ENCODE measurements at regions not wholly inside any gene's neighbourhood (a gene's known extent, or its start where the extent isn't known, plus 50 kb on each side); places are given as distances from the start of the nearest gene placed in this dataset.
"Not testable (repeated sequence)": the region's sequence is repeated elsewhere in the genome, so short reads cannot be mapped to it uniquely, and the experiment has no call there.

DNA sequence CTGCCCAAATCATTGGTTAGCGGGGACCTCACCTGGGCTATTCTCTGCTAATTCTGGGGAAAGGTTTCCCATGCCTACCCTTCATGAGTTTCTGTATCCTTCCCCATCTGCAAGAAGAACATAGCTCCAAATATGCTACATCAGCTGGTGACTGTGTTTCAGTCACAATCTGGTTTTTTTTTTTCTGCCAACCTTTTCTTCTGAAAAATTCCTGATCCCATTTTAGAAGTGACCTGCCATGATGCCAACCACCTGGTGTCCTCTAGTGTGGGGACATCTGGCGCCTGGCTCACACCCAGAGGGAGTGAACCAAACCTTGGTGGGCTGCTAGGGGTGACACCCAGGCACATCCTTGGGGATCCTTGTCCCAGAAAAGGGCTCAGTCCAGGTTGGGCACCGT is 76.1 kb downstream of the CHRD start:
- Histone ChIP-seq H3K4me3 (no peak overlapping the region), H3K36me3 (ENCODE audit: insufficient read depth, low read length) (no peaks in the 10 kb centered on the region), H3K27ac (no peak overlapping the region), H3K9me3 (ENCODE audit: low read depth, low read length) (no peaks in the 10 kb centered on the region), H3K9ac (ENCODE audit: insufficient read length) (no peak overlapping the region)
- no peak for DNase-seq (ENCODE audit: low read depth, low spot score)
- TF ChIP-seq POLR2AphosphoS5 (IDR thresholded peaks at IDR 0.05; ENCODE audit: borderline replicate concordance, low read depth, low read length): no peak
- TF ChIP-seq FOXP2 (optimal IDR thresholded peaks at IDR 0.05; ENCODE audit: control extremely low read depth, extremely low read length, insufficient read depth): no peak
- no peak for TF ChIP-seq EZH2 (IDR thresholded peaks at IDR 0.05)

DNA sequence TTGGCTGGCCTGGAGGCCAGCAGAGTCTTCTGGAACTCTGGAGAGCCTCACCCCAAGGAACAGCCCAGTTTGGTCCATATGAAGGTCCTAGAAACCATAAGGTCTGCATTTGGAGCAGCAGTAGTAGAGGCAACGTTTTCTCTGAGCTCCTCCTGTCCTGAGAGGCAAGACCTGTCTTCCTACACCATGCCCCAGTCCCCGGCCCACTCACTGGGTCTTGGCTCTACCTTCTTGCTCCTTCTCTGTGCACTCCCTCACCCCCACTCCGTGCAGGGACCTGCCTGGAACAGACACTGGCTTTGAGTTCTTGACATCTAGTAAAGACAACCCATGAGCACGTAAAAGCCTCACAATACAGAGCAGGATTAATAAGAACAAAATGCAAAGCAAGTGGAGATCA is 76.6 kb downstream of the CHRD start:
- no peak for DNase-seq (ENCODE audit: low read depth, low spot score)
- TF ChIP-seq FOXP2 (optimal IDR thresholded peaks at IDR 0.05; ENCODE audit: control extremely low read depth, extremely low read length, insufficient read depth) (no peak), POLR2AphosphoS5 (IDR thresholded peaks at IDR 0.05; ENCODE audit: borderline replicate concordance, low read depth, low read length) (no peak), EZH2 (IDR thresholded peaks at IDR 0.05) (no peak)

DNA sequence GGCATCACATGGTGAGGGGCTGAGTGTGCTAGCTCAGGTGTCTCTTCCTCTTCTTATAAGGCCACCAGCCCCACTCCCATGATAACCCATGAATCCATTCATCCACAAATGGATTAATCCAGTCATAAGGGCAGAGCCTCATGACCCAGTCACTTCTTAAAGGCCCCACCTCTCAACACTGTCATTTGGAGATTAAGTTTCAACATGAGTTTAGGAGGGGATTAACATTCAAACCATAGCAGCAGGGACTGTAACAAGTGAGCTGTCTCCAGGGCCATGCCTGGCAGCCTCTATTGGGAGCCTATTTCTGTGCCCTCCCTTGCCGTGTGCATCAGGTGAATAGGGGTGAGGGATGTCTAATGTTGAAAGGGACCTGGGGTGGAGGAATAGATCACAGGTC is 77.5 kb downstream of the CHRD start:
- TF ChIP-seq EZH2 (IDR thresholded peaks at IDR 0.05): no peak
- no peak for TF ChIP-seq FOXP2 (optimal IDR thresholded peaks at IDR 0.05; ENCODE audit: control extremely low read depth, extremely low read length, insufficient read depth)
- TF ChIP-seq POLR2AphosphoS5 (IDR thresholded peaks at IDR 0.05; ENCODE audit: borderline replicate concordance, low read depth, low read length): no peak
- Histone ChIP-seq H3K27ac (no peak overlapping the region), H3K4me3 (no peak overlapping the region), H3K9me3 (ENCODE audit: low read depth, low read length) (no peaks in the 10 kb centered on the region), H3K36me3 (ENCODE audit: insufficient read depth, low read length) (no peaks in the 10 kb centered on the region), H3K9ac (ENCODE audit: insufficient read length) (no peak overlapping the region)
- DNase-seq (ENCODE audit: low read depth, low spot score): no peak

More for the DNA sequence above, 76.6 kb downstream of the CHRD start:
- H3K36me3 ChIP-seq (ENCODE audit: insufficient read depth, low read length): no peaks in the 10 kb centered on the region
- H3K9me3 ChIP-seq (ENCODE audit: low read depth, low read length): no peaks in the 10 kb centered on the region
- no peak overlapping the region for H3K27ac ChIP-seq
- no peak overlapping the region for H3K9ac ChIP-seq (ENCODE audit: insufficient read length)
- no peak overlapping the region for H3K4me3 ChIP-seq

DNA sequence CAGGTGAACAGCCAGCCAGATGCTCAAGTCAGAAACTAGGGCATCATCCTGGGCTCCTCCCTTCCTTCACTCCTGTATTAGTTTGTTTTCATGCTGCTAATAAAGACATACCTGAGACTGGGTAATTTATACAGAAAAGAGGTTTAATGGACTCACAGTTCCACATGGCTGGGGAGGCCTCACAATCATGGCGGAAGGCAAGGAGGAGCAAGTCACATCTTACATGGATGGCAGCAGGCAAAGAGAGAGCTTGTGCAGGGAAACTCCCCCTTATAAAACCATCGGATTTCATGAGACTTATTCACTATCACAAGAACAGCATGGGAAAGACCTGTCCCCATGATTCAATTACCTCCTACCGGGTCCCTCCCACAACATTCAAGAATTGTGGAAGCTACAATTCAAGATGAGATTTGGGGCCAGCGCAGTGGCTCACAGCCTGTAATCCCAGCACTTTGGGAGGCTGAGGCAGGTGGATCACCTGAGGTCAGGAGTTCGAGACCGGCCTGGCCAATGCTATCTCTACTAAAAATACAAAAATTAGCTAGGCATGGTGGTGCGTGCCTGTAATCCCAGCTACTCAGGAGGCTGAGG is 78.0 kb downstream of the CHRD start:
- not testable (repeated sequence) for H3K27ac ChIP-seq; H3K36me3 ChIP-seq (ENCODE audit: insufficient read depth, low read length); H3K9ac ChIP-seq (ENCODE audit: insufficient read length); H3K4me3 ChIP-seq; H3K9me3 ChIP-seq (ENCODE audit: low read depth, low read length); DNase-seq (ENCODE audit: low read depth, low spot score)

DNA sequence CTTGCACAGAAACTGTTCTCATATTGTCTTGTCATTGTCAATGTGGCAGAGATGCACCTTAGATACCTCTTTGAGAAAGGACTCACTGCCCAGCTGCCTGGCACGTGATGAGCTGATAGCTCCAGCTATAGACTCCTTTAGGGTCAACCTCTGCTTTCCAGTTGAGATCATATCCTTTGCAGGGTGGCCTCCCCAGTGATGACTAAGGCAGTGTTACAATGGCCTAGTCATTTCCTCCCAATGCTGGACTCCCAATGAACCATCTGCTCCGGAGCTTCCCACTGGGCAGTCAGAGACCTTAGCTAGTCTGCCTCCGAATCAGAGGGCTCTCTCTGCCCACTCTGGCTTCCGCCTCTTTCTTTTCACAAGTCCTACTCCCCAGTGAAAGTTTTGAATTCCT is 79.5 kb downstream of the CHRD start:
- no peak overlapping the region for H3K9ac ChIP-seq (ENCODE audit: insufficient read length)
- H3K27ac ChIP-seq: no peak overlapping the region
- no peak for TF ChIP-seq POLR2AphosphoS5 (IDR thresholded peaks at IDR 0.05; ENCODE audit: borderline replicate concordance, low read depth, low read length)
- no peak for DNase-seq (ENCODE audit: low read depth, low spot score)
- no peak overlapping the region for H3K4me3 ChIP-seq
- no peaks in the 10 kb centered on the region for H3K36me3 ChIP-seq (ENCODE audit: insufficient read depth, low read length)
- no peaks in the 10 kb centered on the region for H3K9me3 ChIP-seq (ENCODE audit: low read depth, low read length)

DNA sequence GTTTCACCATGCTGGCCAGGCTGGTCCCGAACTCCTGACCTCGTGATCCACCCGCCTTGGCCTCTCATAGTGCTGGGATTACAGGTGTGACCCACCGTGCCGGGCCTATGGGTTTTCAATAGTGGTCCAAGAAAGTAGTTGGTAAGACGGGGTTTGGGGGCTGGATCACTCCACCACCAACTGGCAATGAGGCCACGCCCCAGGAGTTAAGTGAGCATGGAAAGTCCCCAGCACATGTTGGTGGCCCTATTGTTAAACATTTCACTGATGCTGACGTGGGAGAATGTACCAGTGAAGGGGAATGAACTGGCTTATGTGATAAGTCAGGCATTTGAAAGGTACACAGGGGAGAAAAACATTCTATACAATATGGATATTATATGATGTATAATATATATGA is 80.4 kb downstream of the CHRD start:
- no peak overlapping the region for H3K4me3 ChIP-seq
- no peak for DNase-seq (ENCODE audit: low read depth, low spot score)
- no peaks in the 10 kb centered on the region for H3K36me3 ChIP-seq (ENCODE audit: insufficient read depth, low read length)
- H3K27ac ChIP-seq: no peak overlapping the region
- H3K9ac ChIP-seq (ENCODE audit: insufficient read length): no peak overlapping the region
- no peaks in the 10 kb centered on the region for H3K9me3 ChIP-seq (ENCODE audit: low read depth, low read length)
- TF ChIP-seq POLR2AphosphoS5 (IDR thresholded peaks at IDR 0.05; ENCODE audit: borderline replicate concordance, low read depth, low read length) (no peak), FOXP2 (optimal IDR thresholded peaks at IDR 0.05; ENCODE audit: control extremely low read depth, extremely low read length, insufficient read depth) (no peak), EZH2 (IDR thresholded peaks at IDR 0.05) (no peak)

DNA sequence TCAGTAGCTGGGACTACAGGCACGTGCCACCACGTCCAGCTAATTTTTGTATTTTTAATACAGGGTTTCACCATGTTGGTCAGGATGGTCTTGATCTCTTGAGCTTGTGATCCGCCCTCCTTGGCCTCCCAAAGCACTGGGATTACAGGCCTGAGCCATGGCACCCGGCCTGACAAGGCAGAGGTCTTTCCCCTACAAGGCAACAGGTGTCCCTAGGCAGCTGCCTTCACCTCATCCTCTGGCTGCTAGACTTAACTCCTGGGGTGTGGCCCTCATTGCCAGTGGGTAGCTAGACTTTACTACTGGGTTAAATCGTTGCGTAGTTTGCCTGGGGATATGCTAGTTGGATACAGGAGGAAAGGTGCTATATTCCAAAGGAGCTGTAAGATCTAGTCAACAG is 81.4 kb downstream of the CHRD start:
- H3K4me3 ChIP-seq: no peak overlapping the region
- DNase-seq (ENCODE audit: low read depth, low spot score): no peak
- H3K9me3 ChIP-seq (ENCODE audit: low read depth, low read length): no peaks in the 10 kb centered on the region
- no peaks in the 10 kb centered on the region for H3K36me3 ChIP-seq (ENCODE audit: insufficient read depth, low read length)
- H3K27ac ChIP-seq: no peak overlapping the region
- TF ChIP-seq EZH2 (IDR thresholded peaks at IDR 0.05) (no peak), FOXP2 (optimal IDR thresholded peaks at IDR 0.05; ENCODE audit: control extremely low read depth, extremely low read length, insufficient read depth) (no peak), POLR2AphosphoS5 (IDR thresholded peaks at IDR 0.05; ENCODE audit: borderline replicate concordance, low read depth, low read length) (no peak)
- H3K9ac ChIP-seq (ENCODE audit: insufficient read length): no peak overlapping the region

DNA sequence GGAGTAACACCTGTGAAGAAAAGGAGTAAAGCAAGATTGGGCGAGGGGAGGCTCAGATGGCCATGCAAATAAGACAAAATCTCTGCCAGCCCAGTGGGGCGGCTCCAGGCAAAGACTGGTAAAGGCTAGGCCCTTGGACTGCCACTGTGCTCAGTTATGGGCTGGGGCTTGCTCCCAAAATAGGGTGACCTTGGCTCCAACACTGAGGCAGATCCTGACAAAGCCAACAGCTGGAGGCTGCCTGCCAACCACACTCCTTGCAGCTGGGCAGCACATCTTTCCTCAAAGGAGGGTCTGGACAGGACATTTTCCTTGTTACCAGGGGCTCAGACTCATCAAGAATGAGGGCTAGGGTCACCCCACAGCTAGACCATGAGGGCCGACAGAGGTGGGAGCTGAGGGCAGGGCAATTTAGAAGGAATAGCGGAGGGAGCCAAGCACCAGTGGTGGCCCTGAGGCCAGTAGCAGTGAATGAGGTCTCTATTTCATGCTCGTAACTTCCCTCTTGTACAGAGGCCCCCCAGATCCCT is 86.1 kb downstream of the CHRD start:
- no peak for DNase-seq (ENCODE audit: low read depth, low spot score)
- no peak for TF ChIP-seq FOXP2 (optimal IDR thresholded peaks at IDR 0.05; ENCODE audit: control extremely low read depth, extremely low read length, insufficient read depth)
- no peak for TF ChIP-seq POLR2AphosphoS5 (IDR thresholded peaks at IDR 0.05; ENCODE audit: borderline replicate concordance, low read depth, low read length)
- no peak for TF ChIP-seq EZH2 (IDR thresholded peaks at IDR 0.05)
- no peak overlapping the region for H3K9ac ChIP-seq (ENCODE audit: insufficient read length)
- H3K9me3 ChIP-seq (ENCODE audit: low read depth, low read length): no peaks in the 10 kb centered on the region
- H3K4me3 ChIP-seq: no peak overlapping the region
- no peak overlapping the region for H3K27ac ChIP-seq
- H3K36me3 ChIP-seq (ENCODE audit: insufficient read depth, low read length): no peaks in the 10 kb centered on the region

DNA sequence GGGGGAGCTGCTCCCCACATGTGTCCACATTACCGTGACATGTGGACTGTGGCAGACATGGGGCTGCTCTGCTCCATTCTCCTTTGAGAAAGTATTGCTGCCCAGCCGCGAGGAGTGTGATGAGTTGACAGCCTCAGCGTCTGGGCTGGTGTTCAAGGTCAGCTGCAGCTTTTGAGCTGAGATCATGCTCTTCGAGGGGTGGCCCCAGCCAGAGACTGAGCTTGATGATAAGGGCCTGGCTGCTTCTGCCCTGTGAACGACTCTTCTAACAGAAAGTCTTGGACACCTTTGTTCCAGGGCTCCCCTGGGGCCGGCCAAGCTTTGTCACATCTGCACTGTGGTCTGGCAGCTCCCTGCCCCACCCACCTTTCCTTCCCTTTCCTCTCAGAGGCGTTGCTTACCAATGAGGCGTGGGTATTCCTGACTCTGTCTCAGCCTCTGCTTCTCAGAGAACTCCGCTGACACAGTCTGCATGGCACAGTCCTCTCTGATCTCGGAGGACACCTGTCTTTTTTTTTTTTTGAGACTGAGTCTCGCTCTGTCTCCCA is 86.6 kb downstream of the CHRD start:
- DNase-seq (ENCODE audit: low read depth, low spot score): no peak
- H3K9me3 ChIP-seq (ENCODE audit: low read depth, low read length): no peaks in the 10 kb centered on the region

More for the DNA sequence above, 86.6 kb downstream of the CHRD start:
- H3K4me3 ChIP-seq: no peak overlapping the region
- H3K36me3 ChIP-seq (ENCODE audit: insufficient read depth, low read length): no peaks in the 10 kb centered on the region
- TF ChIP-seq EZH2 (IDR thresholded peaks at IDR 0.05): no peak
- no peak for TF ChIP-seq FOXP2 (optimal IDR thresholded peaks at IDR 0.05; ENCODE audit: control extremely low read depth, extremely low read length, insufficient read depth)
- TF ChIP-seq POLR2AphosphoS5 (IDR thresholded peaks at IDR 0.05; ENCODE audit: borderline replicate concordance, low read depth, low read length): no peak
- no peak overlapping the region for H3K9ac ChIP-seq (ENCODE audit: insufficient read length)
- no peak overlapping the region for H3K27ac ChIP-seq
